GM18870 (cell line): ENCODE measurements at regions not wholly inside any gene's neighbourhood (a gene's known extent, or its start where the extent isn't known, plus 50 kb on each side); places are given as distances from the start of the nearest gene placed in this dataset.

Source experiments
- ATAC-seq: cut with Tn5 transposase; IDR thresholded peaks from one replicate; pipeline ENCODE4 v1.9.1; 2021; ENCODE audit warnings: moderate library complexity; ENCODE audit not compliant: unreplicated experiment

DNA sequence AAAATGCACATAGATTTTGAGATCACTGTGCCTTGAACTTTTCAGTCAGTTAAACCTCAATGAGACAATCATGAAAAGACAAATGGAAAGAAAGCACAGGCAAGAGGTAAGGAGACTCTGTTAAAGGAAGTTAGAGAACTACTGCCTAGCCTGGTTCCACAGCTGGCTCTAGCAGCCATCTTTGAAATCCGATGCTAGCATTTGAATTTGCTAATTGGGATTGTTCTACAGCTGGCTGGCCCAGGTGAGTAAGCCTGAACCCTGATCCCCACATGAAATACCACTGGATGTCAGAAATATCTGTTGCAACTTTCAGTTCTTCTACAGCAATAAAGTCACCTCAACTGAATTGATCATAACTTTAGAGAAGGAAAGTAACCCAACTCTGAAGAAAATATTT lies 315.2 kb upstream of the CHAC2 start:
- no peak for ATAC-seq

DNA sequence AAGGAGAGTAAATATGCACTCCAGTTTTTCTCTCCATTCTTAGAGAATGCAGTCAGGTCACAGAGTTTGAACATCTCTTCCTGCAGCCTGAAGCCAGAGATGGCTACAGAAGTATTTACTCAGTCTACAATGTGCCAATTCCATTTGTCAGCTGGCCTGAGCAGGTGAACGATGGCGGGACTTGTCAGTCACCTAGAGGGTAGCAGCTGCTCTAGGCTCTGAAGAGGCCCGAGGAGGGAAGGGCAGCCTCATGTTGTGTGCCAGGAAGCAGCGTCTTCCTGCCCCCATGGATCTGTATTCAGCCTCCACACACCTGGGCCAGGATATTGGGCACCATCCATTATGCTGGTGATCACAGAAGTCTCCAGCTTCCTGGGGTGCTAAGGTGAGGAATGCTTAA lies 316.7 kb upstream of the CHAC2 start:
- no peak for ATAC-seq

GRCh38 chr2:53448591-53448990 lies 319.0 kb upstream of the CHAC2 start:
- no peak for ATAC-seq

DNA sequence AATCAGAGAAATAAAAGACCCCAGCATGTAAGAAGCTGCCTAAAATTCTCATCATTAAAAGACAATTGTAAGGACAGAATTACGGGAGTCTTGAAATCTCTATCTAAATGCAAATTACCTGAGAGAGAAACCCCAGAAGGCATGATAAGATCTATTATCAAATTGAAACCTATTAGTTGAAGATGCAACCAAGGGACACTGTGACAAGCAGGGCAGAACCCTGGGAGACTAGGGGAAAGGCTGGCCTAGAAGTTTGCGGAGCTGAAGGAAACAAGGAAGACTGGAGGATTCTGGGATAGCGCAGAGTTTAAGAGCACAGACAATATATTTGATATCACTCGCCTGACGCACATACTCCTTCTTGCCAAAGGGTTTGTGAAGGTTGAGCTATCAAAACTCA lies 319.5 kb upstream of the CHAC2 start:
- ATAC-seq: no peak

DNA sequence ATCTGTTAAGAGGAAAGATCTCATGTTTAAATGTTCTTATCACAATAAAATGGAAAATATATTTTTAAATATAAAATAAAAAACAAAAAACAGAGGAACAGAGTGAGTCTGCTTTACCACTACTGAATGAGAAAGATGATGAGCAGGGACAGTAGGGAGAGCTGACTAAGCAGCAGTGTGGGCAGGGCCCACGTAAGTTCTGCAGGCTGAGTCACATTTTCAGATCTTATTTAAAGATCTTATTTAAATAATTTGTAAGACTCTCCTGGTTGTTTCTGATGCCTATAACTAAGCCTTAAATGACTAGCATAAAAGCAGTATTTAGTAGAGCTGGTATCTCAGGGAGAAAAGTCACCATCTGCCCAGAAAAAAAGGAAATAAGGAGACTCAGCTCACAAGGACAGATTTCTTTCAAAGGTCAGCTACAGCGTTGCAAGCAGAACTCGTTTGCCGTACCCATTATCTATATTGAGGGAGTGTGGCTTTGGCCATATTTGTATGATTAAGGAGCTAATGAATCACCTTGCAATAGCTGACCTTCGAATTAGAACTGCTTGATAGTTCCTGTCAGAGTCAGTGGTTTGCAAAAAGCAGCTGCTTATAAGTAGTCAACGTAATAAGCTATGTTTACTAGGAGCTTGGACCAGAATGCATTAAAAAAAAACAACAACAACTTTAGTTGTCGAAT lies 322.1 kb upstream of the CHAC2 start:
- peak; percentile 53 for ATAC-seq

DNA sequence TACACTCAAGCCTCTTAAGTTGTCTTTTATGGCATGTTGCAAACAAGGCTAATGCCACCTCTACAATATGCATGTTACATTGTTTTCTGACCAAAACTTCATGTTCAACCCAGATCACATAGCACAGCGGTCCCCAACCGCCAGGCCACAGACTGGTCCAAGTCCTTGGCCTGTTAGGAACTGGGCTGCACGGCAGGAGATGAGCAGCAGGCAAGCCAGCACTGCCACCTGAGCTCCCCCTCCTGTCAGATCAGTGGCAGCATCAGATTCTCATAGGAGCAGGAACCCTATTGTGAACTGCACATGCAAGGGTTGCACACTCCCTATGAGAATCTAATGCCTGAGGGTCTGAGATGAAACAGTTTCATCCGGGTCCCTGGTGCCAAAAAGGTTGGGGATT lies 324.8 kb upstream of the CHAC2 start:
- ATAC-seq: no peak

GRCh38 chr2:53442093-53442492 lies 325.5 kb upstream of the CHAC2 start:
- ATAC-seq: no peak

DNA sequence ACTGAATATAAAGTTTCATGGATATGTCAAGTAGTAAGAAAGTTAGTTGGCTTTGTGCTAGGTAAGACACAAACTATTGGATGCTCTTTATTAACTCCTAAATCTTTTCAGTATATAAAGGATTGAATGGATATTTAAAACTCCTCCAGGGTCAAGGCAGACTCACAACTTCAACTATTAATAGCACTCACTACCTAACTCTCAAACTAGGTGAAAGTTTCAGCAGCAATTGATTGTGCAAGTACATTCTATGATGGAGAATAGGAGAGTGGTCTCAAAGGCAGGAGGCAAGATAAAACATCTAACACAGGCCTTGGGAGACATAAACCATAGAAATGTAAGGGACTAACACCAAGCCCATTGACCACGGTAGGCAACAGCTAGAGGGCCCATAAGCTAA lies 328.9 kb upstream of the CHAC2 start:
- ATAC-seq: no peak

GRCh38 chr2:53438100-53438499 lies 329.5 kb upstream of the CHAC2 start:
- no peak for ATAC-seq

DNA sequence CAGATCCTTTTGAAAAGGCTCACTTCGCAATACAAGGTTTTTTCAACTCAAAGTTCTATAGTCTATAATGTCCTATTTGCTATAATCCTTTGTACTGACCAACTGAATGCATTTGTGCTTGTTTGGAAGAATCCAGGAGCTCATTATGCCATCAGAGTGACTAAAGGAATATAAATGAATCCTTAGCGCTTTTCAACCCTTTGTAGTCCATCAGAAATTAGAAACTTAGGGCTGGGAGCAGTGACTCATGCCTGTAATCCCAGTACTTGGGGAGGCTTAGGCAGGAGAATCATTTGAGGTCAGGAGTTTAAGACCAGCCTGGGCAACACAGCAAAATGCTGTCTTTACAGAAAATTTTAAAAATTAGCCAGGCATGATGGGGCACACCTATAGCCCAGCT lies 330.2 kb upstream of the CHAC2 start:
- ATAC-seq: no peak

DNA sequence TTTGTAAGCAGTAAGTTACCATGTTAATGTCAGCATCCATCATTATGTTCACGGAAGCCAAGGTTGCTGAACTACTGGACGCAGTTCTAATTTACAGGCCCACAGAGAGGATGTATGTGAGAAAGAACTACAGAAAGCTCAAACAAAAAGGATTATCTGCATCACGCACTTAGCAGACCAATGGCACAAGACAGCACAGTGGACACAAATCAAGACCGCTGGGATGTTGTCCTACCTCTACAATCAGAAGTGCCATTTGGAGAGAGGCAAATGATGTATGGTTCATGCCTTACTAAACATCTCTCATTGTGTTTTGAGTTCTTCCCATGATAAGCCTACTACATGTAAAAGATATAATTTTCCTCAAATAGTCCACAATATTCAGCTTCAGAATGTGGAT lies 330.7 kb upstream of the CHAC2 start:
- no peak for ATAC-seq

DNA sequence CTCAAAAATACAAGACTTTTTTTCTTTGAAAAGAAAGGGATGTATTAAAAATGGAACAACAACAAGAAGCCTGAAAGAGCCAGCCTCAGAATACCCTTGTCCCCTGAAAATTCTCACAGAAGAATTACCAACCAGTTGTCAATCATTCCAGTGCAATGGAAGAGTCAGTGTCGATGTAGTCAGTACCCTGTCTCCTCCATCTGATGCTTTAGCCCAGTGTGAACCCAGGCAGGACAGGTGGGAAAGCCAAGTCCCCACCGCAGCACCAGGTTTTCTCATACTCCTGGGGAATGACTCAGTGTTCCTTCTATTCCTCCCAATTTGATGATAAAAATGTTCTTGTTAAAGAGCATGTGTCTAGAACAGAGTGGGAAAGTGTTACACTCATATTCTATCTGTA lies 332.0 kb upstream of the CHAC2 start:
- ATAC-seq: no peak

DNA sequence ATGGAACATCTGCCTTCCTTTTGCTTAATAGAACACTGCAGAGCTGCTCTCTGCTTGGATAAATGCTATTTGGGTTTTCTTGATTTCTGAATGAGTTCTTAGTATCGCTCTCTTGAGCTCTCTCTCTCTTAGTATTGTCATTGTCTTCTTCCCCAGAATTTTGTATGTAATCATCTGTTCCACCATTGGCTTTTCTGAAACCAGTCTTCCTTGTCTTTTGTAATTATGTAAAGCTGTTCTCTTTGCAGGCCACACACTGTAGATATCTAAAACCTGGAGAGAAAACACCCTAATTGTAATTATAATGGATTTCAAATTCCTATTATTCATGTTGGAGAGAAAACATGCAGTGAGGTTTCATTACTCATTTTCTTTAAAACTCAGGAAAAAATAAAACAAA lies 333.1 kb upstream of the CHAC2 start:
- no peak for ATAC-seq

DNA sequence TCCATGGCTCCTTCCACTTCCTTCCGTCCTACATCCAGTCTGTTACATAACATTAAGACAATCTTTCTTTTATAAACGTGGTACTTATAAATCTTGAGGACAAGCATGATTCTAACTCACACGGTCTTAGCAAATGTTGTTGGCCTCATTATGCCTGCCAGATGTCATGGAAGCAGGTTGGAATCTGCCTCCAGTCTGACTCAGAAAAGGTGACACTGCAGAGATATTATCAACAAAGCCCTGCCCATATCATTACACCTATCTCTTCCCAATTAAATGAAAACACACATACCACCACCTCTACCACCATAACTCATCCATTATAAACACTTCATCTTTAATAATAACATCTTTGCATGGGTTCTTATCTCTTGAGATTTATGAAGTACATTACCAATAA lies 334.7 kb upstream of the CHAC2 start:
- ATAC-seq: no peak

GRCh38 chr2:53429901-53430300 lies 337.7 kb upstream of the CHAC2 start:
- ATAC-seq: no peak

GRCh38 chr2:53424902-53425301 lies 342.7 kb upstream of the CHAC2 start:
- ATAC-seq: peak; percentile 77

DNA sequence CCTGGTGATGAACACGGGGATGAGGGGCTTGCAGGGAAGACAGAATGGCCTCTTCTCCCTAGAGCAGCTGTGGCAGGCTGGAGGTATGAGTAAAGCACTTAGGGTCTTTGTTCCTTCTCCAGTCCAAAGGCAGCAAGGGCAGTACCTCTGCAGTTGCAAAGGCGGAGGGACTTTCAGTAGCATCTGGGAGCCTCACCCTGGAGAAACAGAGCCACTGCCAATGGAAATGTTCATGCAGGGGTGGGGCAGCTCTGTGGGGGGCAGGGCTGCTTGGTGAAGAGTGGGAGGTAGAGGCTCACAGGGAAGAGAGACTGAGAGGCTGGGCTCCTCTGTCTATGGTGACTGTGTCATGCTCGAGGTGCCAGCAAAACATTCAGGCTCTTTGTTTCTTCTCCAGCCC lies 344.1 kb upstream of the CHAC2 start:
- no peak for ATAC-seq

DNA sequence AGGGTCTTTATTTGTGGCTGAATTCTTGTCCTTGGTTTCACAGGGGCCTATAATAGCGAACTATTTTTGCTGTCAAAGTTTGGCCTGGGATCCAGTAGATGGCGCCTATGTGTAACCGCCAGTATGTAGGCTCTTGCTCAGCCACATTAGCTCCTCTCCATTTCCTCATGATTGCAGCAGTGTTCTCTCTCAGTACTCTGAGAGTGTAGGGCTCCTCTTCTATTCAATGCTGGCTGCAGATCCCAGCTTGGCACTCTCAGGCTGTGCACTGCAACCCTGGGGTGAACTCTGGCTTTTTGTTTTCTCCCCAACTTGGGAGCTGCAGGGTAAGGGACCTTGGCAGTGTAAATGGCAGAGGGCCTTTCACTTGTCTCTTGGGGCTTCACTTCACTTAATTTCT lies 344.6 kb upstream of the CHAC2 start:
- peak; percentile 55 for ATAC-seq

GRCh38 chr2:53417385-53417784 lies 350.2 kb upstream of the CHAC2 start:
- ATAC-seq: no peak

DNA sequence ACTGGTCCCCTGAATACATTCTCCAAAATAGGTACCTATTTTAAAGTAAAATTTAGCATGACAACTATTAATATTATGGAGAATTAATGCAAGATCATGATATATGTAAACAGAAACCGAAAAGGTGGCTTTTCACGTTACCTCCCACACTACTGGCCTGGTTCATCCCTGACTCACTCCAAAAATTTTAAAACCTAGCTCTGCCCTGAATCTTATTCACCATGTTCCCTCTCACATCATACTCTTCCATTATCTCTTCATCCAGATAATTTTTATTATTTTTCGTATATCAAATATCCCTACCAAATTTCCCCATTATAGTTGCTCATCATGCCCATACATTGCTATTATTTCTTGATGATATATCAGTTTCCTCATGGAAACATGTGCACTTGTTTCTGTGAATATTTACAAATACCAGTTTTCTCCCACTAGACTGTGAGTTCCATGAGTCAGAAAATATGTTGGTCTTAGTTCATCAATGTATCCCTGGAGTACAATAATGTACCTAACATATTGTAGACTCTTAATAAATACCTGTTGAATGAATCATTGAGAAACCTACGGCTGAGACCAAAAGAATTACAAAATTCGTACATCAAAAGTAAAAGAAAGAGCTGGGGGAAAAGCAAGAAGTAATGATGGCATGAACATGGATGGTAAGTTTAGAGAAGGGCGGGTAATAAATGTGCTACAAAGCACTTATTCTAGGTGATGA lies 360.1 kb upstream of the CHAC2 start:
- no peak for ATAC-seq

- peak; percentile 77 for ATAC-seq
These were observed 363.7 kb upstream of the CHAC2 start for GRCh38 chr2:53403792-53404413.

- no peak for ATAC-seq
These were observed 370.5 kb upstream of the CHAC2 start for GRCh38 chr2:53397085-53397484.
